Ammon's horn (tissue), 1 donor: ENCODE measurements at regions not wholly inside any gene's neighbourhood (a gene's known extent, or its start where the extent isn't known, plus 50 kb on each side); places are given as distances from the start of the nearest gene placed in this dataset.

Experiments
- DNase-seq: peaks from one replicate; pipeline ENCODE4 v3.0.0-alpha.2; 2016; ENCODE audit warnings: low spot score

DNA sequence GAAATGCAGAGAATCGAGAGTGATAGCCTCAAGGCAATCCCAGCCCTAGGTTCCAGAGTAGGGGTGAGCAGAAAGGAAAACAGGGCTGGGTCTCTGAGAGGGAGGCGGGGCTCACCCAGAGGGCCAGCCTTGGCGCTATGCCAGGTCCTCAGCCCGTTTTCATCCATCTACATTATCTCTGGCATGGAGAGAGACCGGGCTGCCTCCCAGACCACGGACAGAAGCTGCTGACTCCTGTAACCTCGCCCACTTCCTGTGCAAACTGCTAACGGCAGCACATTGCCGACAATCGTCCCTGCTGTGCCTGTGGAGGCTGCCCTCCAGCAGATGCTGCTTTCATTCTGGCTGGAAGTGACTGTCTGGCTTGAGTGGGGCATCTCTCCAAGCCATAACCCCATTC, 569.1 kb downstream of the NPHP4 start:
- no peak for DNase-seq

DNA sequence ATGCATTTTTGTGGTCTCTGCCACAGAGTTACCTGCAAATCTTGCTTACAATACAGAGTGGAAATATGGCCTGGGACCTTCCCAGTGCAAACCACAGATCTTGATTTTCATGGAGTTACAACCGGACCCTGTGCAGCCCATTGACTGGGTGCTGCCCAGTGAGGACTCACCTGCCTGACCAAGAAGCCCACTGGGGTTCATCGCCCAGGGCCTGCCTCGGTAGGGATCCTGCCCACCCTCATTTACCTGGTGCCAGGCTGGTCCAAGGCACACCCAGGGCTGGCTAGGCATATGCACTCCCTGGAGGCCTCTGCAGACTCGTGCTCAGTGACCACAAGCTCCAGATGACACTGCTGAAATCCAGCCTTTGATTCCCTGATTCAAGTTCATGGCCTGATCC, 572.7 kb downstream of the NPHP4 start:
- DNase-seq: no peak

DNA sequence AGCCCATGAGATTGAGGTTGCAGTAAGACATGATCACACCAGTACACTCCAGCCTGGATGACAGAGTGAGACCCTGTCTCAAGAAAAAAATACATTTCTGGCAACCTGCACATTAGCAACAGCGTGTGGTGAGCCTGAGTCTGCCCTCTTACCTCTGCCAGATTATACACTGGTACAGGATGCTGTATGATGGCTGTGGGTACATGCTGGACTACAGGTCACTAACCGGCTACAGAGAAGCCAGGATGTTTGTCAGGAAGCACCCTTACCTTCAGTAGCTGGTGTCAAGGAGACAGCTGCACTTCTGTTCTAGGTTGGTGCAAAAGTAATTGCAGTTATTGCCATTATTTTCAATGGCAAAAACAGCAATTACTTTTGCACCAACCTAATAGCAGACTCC, 575.7 kb downstream of the NPHP4 start:
- no peak for DNase-seq

GRCh38 chr1:5415606-5416005, 576.6 kb downstream of the NPHP4 start:
- DNase-seq: no peak

DNA sequence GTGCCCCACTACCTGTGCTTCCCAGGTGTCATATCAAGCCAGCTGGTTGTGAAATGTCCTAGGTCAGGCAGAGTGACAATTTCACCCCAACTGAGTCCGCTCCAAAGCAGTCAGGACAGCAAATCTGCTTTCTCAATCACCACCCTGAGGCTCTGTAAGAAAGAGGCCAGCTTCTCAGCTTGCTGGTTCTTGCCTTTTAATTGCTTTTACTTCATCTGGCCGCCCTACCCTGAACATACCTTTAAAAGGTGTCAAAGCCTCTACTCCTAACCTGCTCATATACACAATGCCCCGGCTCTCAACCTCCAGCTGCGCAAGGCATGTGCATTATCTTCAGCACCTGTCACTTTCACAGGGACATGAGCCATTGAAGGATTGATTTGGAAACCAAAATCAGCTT, 581.6 kb downstream of the NPHP4 start:
- DNase-seq: no peak

- DNase-seq: peak; percentile 39
Observed at GRCh38 chr1:5408401-5408800, 583.8 kb downstream of the NPHP4 start.

DNA sequence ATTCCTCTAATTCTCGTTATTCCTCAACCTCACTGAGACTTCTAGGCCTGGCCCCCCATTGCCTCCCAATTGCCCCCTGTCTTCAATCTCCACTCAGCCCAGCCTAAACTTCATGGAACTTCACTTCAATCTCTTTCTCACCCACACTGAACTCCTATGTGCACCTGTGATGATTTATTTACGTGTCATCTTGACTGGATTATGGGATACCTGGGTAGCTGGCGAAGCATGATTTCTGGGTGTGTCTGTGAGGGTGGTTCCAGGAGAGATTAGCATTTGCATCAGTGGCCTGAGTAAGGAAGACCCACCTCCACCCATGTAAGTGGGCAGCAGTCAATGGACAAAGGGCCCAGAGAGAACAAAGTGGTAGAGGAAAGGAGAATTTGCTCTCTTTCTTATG, 587.0 kb downstream of the NPHP4 start:
- no peak for DNase-seq

- no peak for DNase-seq
Observed at GRCh38 chr1:5404412-5405203, 587.6 kb downstream of the NPHP4 start.

DNA sequence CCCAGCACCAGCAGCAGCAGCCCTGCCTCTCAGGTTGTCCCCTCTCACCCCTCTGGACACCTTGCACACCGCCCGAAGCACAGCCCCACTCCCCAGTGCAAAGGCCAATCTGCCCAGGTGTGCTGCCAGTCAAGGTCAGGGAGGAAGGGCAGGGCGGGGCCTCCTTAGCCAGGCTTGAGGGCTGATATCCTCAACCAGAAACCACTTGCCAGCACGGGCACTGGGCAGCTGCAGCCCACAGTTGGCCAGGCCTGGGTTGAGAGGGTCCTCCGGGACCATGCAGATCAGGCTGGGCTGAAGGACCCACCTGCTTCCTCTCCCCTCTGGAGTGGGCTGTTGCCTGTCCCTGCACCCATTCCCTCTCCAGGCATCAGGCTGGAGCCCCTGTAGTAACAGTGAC, 588.3 kb downstream of the NPHP4 start:
- no peak for DNase-seq

DNA sequence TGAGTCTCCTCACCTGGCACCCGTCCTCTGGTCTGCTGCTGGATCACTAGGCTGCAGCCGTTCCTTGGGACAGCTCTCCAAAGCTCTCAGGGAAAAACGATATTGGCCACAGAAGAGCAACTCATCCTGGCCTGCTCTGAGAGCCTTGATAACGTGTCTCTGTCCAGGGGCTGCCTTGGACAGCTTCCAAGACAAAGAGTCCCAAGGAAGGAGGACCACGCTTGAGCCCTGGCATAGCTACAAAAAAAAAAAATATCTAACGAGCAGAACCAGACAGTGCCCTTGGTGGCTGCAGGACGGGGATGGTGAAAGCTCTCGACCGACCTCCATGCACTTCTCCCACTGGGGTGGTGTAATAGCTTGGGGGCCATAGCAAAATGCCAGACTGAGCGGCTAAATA, 589.6 kb downstream of the NPHP4 start:
- no peak for DNase-seq

- no peak for DNase-seq
Observed at GRCh38 chr1:5399771-5400170, 592.5 kb downstream of the NPHP4 start.

DNA sequence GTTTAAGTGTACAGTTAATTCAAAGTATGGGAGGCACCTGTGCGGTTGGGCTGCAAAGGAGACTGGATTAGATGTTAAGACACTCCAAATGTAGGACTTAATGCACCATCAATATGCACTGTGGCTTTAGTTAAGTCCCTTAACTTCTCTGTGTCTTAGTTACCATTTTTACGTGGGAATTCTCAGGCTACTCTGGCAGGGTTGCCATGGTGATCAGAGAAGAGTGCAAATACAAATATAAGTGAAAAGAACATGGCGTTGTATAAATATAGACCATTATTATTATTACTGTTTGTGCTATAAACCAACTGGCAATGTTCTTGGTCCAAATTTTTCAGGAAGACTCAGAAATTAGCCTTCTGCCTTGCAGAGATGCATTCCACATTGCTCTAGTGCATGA, 595.6 kb downstream of the NPHP4 start:
- DNase-seq: no peak

DNA sequence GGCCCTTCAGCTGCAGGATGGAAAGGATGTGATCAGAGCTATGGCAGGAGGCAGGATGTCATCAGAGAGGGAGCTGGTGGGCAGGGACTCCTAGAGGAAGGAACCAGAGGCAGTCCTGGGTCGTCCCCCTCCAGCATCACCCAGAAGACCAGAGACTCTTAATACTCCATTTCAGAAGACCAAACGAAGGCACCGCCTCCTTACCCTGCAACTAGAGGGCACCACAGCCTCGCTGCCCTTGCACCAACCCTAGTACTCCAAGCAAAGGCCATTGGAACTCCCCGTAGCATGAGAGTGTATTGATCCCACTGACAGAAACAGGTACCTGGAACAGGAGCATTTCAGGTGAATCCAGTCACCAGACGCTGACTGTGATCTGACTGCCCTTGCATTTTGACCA, 598.1 kb downstream of the NPHP4 start:
- DNase-seq: no peak

DNA sequence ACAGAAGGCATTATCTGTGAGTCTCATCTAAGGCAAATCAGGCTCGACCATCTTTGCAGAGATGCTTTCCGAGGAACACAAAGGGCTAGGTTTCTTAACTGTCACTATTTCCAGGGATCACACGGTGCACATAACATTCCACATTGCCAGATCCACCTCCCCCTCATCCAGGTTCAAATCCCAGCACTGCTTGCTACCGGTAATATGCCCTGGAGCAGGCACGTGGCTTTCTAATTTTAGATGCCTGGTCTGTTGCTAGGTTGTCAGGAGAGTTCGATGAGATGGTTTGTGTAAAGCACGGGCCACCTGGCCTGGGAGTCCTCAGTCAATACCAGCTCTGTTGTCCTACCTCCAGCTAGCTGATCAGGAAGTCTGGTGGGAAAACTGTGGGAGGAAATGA, 598.6 kb downstream of the NPHP4 start:
- no peak for DNase-seq

GRCh38 chr1:5393146-5393545, 599.1 kb downstream of the NPHP4 start:
- no peak for DNase-seq

- DNase-seq: no peak
Observed at GRCh38 chr1:5391725-5392124, 600.5 kb downstream of the NPHP4 start.

DNA sequence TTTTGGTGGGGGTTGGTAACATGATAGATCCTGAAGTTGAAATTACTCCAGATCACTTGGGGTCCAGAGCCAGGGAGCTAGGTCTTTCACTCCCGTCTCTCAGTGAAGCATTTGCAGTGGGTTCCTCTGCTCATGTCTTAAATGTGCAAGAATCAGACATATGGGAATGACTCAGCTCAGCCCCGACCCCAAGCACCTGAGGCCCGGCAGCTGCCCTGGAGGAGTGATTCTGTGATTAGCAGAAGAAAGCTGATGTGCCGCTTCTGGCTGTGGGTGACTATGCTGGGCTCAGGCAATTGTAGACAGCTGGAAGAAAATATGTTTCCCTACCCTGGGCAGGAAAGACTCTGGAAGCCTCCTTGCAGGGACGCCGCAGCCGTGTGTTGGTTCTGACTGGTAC, 601.7 kb downstream of the NPHP4 start:
- DNase-seq: no peak

- no peak for DNase-seq
Observed at GRCh38 chr1:5389101-5389885, 602.9 kb downstream of the NPHP4 start.

GRCh38 chr1:5388622-5389021, 603.6 kb downstream of the NPHP4 start:
- DNase-seq: no peak

- no peak for DNase-seq
Observed at GRCh38 chr1:5386371-5386770, 605.9 kb downstream of the NPHP4 start.

- DNase-seq: no peak
Observed at GRCh38 chr1:5385956-5386355, 606.3 kb downstream of the NPHP4 start.

GRCh38 chr1:5385096-5385799, 607.0 kb downstream of the NPHP4 start:
- DNase-seq: no peak

- no peak for DNase-seq
Observed at GRCh38 chr1:5381491-5381890, 610.7 kb downstream of the NPHP4 start.
